GM23338 (cell line): ENCODE measurements at regions not wholly inside any gene's neighbourhood (a gene's known extent, or its start where the extent isn't known, plus 50 kb on each side); places are given as distances from the start of the nearest gene placed in this dataset.

Experiments
- ATAC-seq: fragments of 200-7000 bp; cut with Tn5 transposase; 3 replicates; pipeline ENCODE4 v1.9.1; 2020
- DNase-seq: peaks from one replicate; pipeline ENCODE4 v3.0.0-alpha.2; 2015; ENCODE audit warnings: low spot score
- H2AFZ ChIP-seq: fragments of 200-600 bp; sonication (generic); 2 replicates; pipeline ENCODE4 v1.8.0; 2016; ENCODE audit warnings: antibody characterized with exemption, mild to moderate bottlenecking, moderate library complexity
- H3F3A ChIP-seq: fragments of 200-600 bp; sonication (generic); replicated peaks from 2 replicates; pipeline ENCODE4 v1.8.0; 2017; ENCODE audit warnings: antibody characterized with exemption, mixed run types, low read depth
- H3K27ac ChIP-seq: fragments of 200-600 bp; sonication (generic); 2 replicates; pipeline ENCODE4 v1.6.1; 2016; ENCODE audit warnings: low read depth
- H3K27me3 ChIP-seq: fragments of 200-600 bp; sonication (generic); 2 replicates; pipeline ENCODE4 v1.8.0; 2016; ENCODE audit warnings: mild to moderate bottlenecking, mixed run types, moderate library complexity; ENCODE audit not compliant: insufficient read depth
- H3K36me3 ChIP-seq: fragments of 200-600 bp; sonication (generic); 2 replicates; pipeline ENCODE4 v1.8.0; 2016; ENCODE audit warnings: mild to moderate bottlenecking; ENCODE audit not compliant: insufficient read depth
- H3K4me1 ChIP-seq: fragments of 200-600 bp; sonication (generic); 2 replicates; pipeline ENCODE4 v1.8.0; 2016; ENCODE audit warnings: mild to moderate bottlenecking, moderate library complexity; ENCODE audit not compliant: insufficient read depth
- H3K4me2 ChIP-seq: fragments of 200-600 bp; sonication (generic); 2 replicates; pipeline ENCODE4 v1.7.1; 2017; ENCODE audit warnings: mixed run types
- H3K4me3 ChIP-seq: fragments of 200-600 bp; sonication (generic); 2 replicates; pipeline ENCODE4 v1.6.1; 2016; ENCODE audit warnings: mixed run types
- H3K79me2 ChIP-seq: fragments of 200-600 bp; sonication (generic); replicated peaks from 2 replicates; pipeline ENCODE4 v1.8.0; 2017; ENCODE audit warnings: mild to moderate bottlenecking; ENCODE audit not compliant: insufficient read depth
- H3K9me2 ChIP-seq: fragments of 200-600 bp; sonication (generic); 2 replicates; pipeline ENCODE4 v1.8.0; 2017; ENCODE audit not compliant: insufficient read depth
- H4K20me1 ChIP-seq: fragments of 200-600 bp; sonication (generic); replicated peaks from 2 replicates; pipeline ENCODE4 v1.8.0; 2017; ENCODE audit warnings: mild to moderate bottlenecking; ENCODE audit not compliant: insufficient read depth
- H3K27ac Mint-ChIP-seq: 2 replicates; pipeline ENCODE4 v1.8.0; 2020; ENCODE audit warnings: inconsistent platforms, mild to moderate bottlenecking, moderate library complexity, mixed read lengths
- H3K27me3 Mint-ChIP-seq: 3 replicates; pipeline ENCODE4 v1.8.0; 2022; ENCODE audit warnings: low read depth, mild to moderate bottlenecking, moderate library complexity, mixed read lengths, inconsistent platforms; ENCODE audit not compliant: insufficient read depth, poor library complexity
- H3K36me3 Mint-ChIP-seq: 3 replicates; pipeline ENCODE4 v1.8.0; 2021; ENCODE audit warnings: low read depth, mild to moderate bottlenecking, inconsistent platforms, moderate library complexity, mixed read lengths
- H3K4me1 Mint-ChIP-seq: 3 replicates; pipeline ENCODE4 v1.8.0; 2020; ENCODE audit warnings: mild to moderate bottlenecking, inconsistent platforms, mixed read lengths
- H3K4me3 Mint-ChIP-seq: 3 replicates; pipeline ENCODE4 v1.8.0; 2021; ENCODE audit warnings: moderate library complexity, mild to moderate bottlenecking, inconsistent platforms, mixed read lengths
- H3K9me3 Mint-ChIP-seq: 3 replicates; pipeline ENCODE4 v1.8.0; 2020; ENCODE audit warnings: moderate library complexity, mild to moderate bottlenecking, inconsistent platforms, mixed read lengths
- CREB1 ChIP-seq: fragments of 250-450 bp; sonication (Bioruptor Pico); IDR thresholded peaks from 2 replicates; pipeline ENCODE4 v1.5.0; 2020; ENCODE audit warnings: low read depth, mild to moderate bottlenecking, moderate library complexity
- CTCF ChIP-seq, 2 experiments: fragments of 200-600 bp in 1 of 2; sonication (generic) in 1 of 2; conservative IDR thresholded peaks; 2 replicates each; pipeline versions ENCODE4 v1.5.1 to v1.6.1; 2016 to 2017; ENCODE audit warnings: antibody characterized with exemption in 2 of 2, low read depth in 2 of 2, mild to moderate bottlenecking in 2 of 2, moderate library complexity in 1 of 2
- EZH2 ChIP-seq: fragments of 200-600 bp; sonication (generic); IDR thresholded peaks from one replicate; pipeline ENCODE4 v1.8.0; 2017; ENCODE audit warnings: antibody characterized with exemption, mild to moderate bottlenecking, low read depth; ENCODE audit not compliant: unreplicated experiment
- EZH2phosphoT487 ChIP-seq: fragments of 200-600 bp; sonication (generic); IDR thresholded peaks from one replicate; pipeline ENCODE4 v1.8.1; 2018; ENCODE audit warnings: antibody characterized with exemption; ENCODE audit not compliant: unreplicated experiment
- NANOG ChIP-seq: IDR thresholded peaks from 2 replicates; pipeline ENCODE4 v1.6.1; 2016; ENCODE audit warnings: antibody characterized with exemption, borderline replicate concordance
- ZNF114 ChIP-seq: fragments of 250-450 bp; sonication (Bioruptor Pico); IDR thresholded peaks from 2 replicates; pipeline ENCODE4 v1.5.0; 2020; ENCODE audit warnings: mild to moderate bottlenecking, moderate library complexity
- ZNF331 ChIP-seq: fragments of 250-450 bp; sonication (Bioruptor Pico); IDR thresholded peaks from 2 replicates; pipeline ENCODE4 v1.5.0; 2020; ENCODE audit warnings: low read depth, mild to moderate bottlenecking, moderate library complexity
- ZNF462 ChIP-seq: fragments of 250-450 bp; sonication (Bioruptor Pico); IDR thresholded peaks from 2 replicates; pipeline ENCODE4 v1.5.0; 2020; ENCODE audit warnings: mild to moderate bottlenecking, moderate library complexity

- TF ChIP-seq CTCF (conservative IDR thresholded peaks at IDR 0.05; ENCODE audit: low read depth in 2 of 2): no peak
- no peak for TF ChIP-seq EZH2phosphoT487
- no peak for TF ChIP-seq ZNF114 (CRISPR knock-in tag)
- TF ChIP-seq ZNF331 (CRISPR knock-in tag): no peak
- TF ChIP-seq EZH2: no peak
- TF ChIP-seq CREB1 (CRISPR knock-in tag): no peak
- no peak for TF ChIP-seq NANOG
These were observed 746.0 kb downstream of the VGLL3 start (continued) for GRCh38 chr3:86244905-86245304.

GRCh38 chr3:86239946-86240345 is 751.0 kb downstream of the VGLL3 start:
- H3K4me1 Mint-ChIP-seq: peaks cover 37% of the 10 kb centered on the region

More at GRCh38 chr3:86239946-86240345, 751.0 kb downstream of the VGLL3 start:
- no peak for ATAC-seq
- no peak overlapping the region for H2AFZ ChIP-seq
- no peaks in the 10 kb centered on the region for H3K36me3 ChIP-seq
- no peak overlapping the region for H3K27ac ChIP-seq
- no peaks in the 10 kb centered on the region for H3F3A ChIP-seq
- H4K20me1 ChIP-seq: no peaks in the 10 kb centered on the region
- H3K4me1 ChIP-seq: peaks cover 43% of the 10 kb centered on the region
- no peaks in the 10 kb centered on the region for H3K9me2 ChIP-seq
- Mint-ChIP-seq H3K27ac (no peak overlapping the region), H3K4me3 (no peak overlapping the region), H3K36me3 (peaks cover 6% of the 10 kb centered on the region; the same call in 2 of the 3 replicates), H3K27me3 (peaks cover 1% of the 10 kb centered on the region), H3K9me3 (no peaks in the 10 kb centered on the region)
- H3K27me3 ChIP-seq: no peaks in the 10 kb centered on the region
- no peak overlapping the region for H3K4me2 ChIP-seq
- no peak for DNase-seq
- no peak overlapping the region for H3K4me3 ChIP-seq
- TF ChIP-seq ZNF331 (CRISPR knock-in tag) (no peak), EZH2phosphoT487 (no peak), ZNF114 (CRISPR knock-in tag) (no peak), ZNF462 (CRISPR knock-in tag) (no peak)
- no peaks in the 10 kb centered on the region for H3K79me2 ChIP-seq
